Mesendoderm (in vitro differentiated cells): ENCODE measurements at regions not wholly inside any gene's neighbourhood (a gene's known extent, or its start where the extent isn't known, plus 50 kb on each side); places are given as distances from the start of the nearest gene placed in this dataset.

ENCODE experiments used
- DNase-seq: peaks from one replicate; pipeline ENCODE4 v3.0.0; 2013
- H2AK5ac ChIP-seq: 2 replicates; pipeline ENCODE4 v1.6.1; 2013; ENCODE audit warnings: low read length, inconsistent platforms
- H2BK120ac ChIP-seq: 2 replicates; pipeline ENCODE4 v1.6.1; 2013; ENCODE audit warnings: low read depth, mild to moderate bottlenecking, low read length, moderate library complexity, mixed read lengths
- H2BK15ac ChIP-seq: replicated peaks from 2 replicates; pipeline ENCODE4 v1.6.1; 2013; ENCODE audit warnings: low read depth, mild to moderate bottlenecking, moderate library complexity
- H2BK5ac ChIP-seq: 2 replicates; pipeline ENCODE4 v1.6.1; 2013; ENCODE audit warnings: low read length, inconsistent platforms
- H3K18ac ChIP-seq: 2 replicates; pipeline ENCODE4 v1.6.1; 2013; ENCODE audit warnings: mild to moderate bottlenecking, low read length, mixed read lengths
- H3K23ac ChIP-seq: one replicate; pipeline ENCODE4 v1.6.1; 2013; ENCODE audit warnings: low read length
- H3K27ac ChIP-seq: 2 replicates; pipeline ENCODE4 v1.5.1; 2013; ENCODE audit warnings: low read depth, mild to moderate bottlenecking, inconsistent platforms, low read length, moderate library complexity
- H3K27me3 ChIP-seq: 2 replicates; pipeline ENCODE4 v1.6.1; 2013; ENCODE audit warnings: low read length, control low read depth, mild to moderate bottlenecking, inconsistent platforms; ENCODE audit not compliant: insufficient read depth, poor library complexity
- H3K36me3 ChIP-seq: 2 replicates; pipeline ENCODE4 v1.6.1; 2013; ENCODE audit warnings: low read length, inconsistent platforms; ENCODE audit not compliant: control insufficient read depth, insufficient read depth
- H3K4ac ChIP-seq: one replicate; pipeline ENCODE4 v1.6.1; 2013; ENCODE audit warnings: low read depth, mild to moderate bottlenecking, low read length, moderate library complexity
- H3K4me1 ChIP-seq: 2 replicates; pipeline ENCODE4 v1.6.1; 2013; ENCODE audit warnings: low read depth, low read length, inconsistent platforms; ENCODE audit not compliant: control insufficient read depth
- H3K4me2 ChIP-seq: 2 replicates; pipeline ENCODE4 v1.6.1; 2013; ENCODE audit warnings: low read length
- H3K4me3 ChIP-seq: 2 replicates; pipeline ENCODE4 v1.5.1; 2013; ENCODE audit warnings: mild to moderate bottlenecking, low read length
- H3K56ac ChIP-seq: one replicate; pipeline ENCODE4 v1.6.1; 2013; ENCODE audit warnings: low read length
- H3K79me1 ChIP-seq: 2 replicates; pipeline ENCODE4 v1.6.1; 2013; ENCODE audit warnings: low read length, inconsistent platforms
- H3K79me2 ChIP-seq: 2 replicates; pipeline ENCODE4 v1.6.1; 2013; ENCODE audit warnings: mild to moderate bottlenecking, low read length; ENCODE audit not compliant: control insufficient read depth, insufficient read depth
- H3K9ac ChIP-seq: 2 replicates; pipeline ENCODE4 v1.6.1; 2013; ENCODE audit warnings: low read length, inconsistent platforms
- H4K5ac ChIP-seq: one replicate; pipeline ENCODE4 v1.6.1; 2013; ENCODE audit warnings: low read length
- H4K8ac ChIP-seq: one replicate; pipeline ENCODE4 v1.6.1; 2013; ENCODE audit warnings: low read depth, mild to moderate bottlenecking, control low read depth, low read length, moderate library complexity
- WGBS: extraction: QIAGEN DNeasy Blood & Tissue Kit; methylation state at CpG from one replicate; pipeline ENCODE4 v1.1.7; 2013; ENCODE audit warnings: low lambda C conversion rate, missing lambda C conversion rate; ENCODE audit not compliant: insufficient coverage; ENCODE audit errors: extremely low coverage; 5-methylcytosine and 5-hydroxymethylcytosine counted together

DNA sequence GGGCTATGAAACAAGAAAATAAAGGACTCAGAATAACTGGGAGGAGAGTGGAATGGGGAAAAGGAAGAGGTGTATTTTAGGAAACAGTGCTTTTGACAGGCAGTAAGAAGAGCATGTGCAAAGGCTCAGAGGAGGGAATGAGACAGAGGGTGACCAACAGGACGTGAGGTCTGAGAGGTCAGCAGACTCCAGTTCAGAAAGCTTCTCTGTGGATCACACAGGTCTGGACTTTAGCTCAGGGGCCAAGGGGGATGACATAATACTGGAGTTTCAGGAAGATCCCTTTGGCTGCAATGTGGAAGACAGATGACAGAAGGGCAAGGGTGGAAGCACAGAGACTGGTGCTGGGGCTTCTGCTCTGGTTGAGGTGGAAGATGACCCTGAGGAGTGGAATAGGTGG lies 489.9 kb upstream of the CDH5 start:
- no CpG with 5 or more reads among the region's 1 CpG for WGBS
- H3K27ac ChIP-seq = no peak overlapping the region

DNA sequence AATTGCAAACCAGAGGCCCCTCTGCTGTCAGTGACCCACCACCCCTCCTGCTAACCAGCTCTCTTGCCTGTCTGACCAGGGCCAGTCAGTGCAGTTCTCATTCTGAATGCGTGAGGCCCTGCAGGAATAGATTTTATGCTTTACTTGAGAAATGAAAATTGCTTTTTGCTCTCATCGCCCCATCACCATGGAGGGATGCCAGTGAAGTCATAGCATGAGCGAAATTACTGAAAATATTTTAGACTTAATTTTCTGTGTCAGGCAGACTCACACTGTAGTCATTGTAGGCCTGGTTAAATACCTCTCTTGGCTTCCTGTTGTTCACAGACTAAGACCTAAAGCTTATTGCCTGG lies 490.5 kb upstream of the CDH5 start:
- Histone ChIP-seq H3K79me2 (no peaks in the 10 kb centered on the region), H2AK5ac (no peak overlapping the region), H3K27ac (no peak overlapping the region), H3K23ac (no peak overlapping the region), H3K4me2 (no peak overlapping the region), H3K4me3 (no peak overlapping the region), H3K56ac (no peak overlapping the region), H4K5ac (no peak overlapping the region), H2BK15ac (no peak overlapping the region), H3K27me3 (no peaks in the 10 kb centered on the region), H3K79me1 (no peaks in the 10 kb centered on the region), H4K8ac (no peak overlapping the region), H3K9ac (no peak overlapping the region), H3K36me3 (no peaks in the 10 kb centered on the region), H3K18ac (no peak overlapping the region), H3K4ac (no peak overlapping the region), H2BK5ac (no peak overlapping the region), H3K4me1 (peaks cover 3% of the 10 kb centered on the region), H2BK120ac (no peak overlapping the region)
- DNase-seq = no peak
- no CpG with 5 or more reads among the region's 3 CpGs for WGBS

More for the DNA sequence above, 489.9 kb upstream of the CDH5 start:
- peaks cover 3% of the 10 kb centered on the region for H3K4me1 ChIP-seq
- H3K79me2 ChIP-seq = no peaks in the 10 kb centered on the region
- H3K18ac ChIP-seq = no peak overlapping the region
- no peak overlapping the region for H3K23ac ChIP-seq
- H3K56ac ChIP-seq = no peak overlapping the region
- no peak overlapping the region for H2BK15ac ChIP-seq
- no peak for DNase-seq
- no peak overlapping the region for H2BK120ac ChIP-seq
- no peak overlapping the region for H4K5ac ChIP-seq
- no peak overlapping the region for H3K4ac ChIP-seq
- H3K79me1 ChIP-seq = no peaks in the 10 kb centered on the region
- no peak overlapping the region for H3K4me2 ChIP-seq
- H3K36me3 ChIP-seq = no peaks in the 10 kb centered on the region
- H3K9ac ChIP-seq = no peak overlapping the region
- H4K8ac ChIP-seq = no peak overlapping the region
- H2AK5ac ChIP-seq = no peak overlapping the region
- H2BK5ac ChIP-seq = no peak overlapping the region
- no peak overlapping the region for H3K4me3 ChIP-seq
- H3K27me3 ChIP-seq = no peaks in the 10 kb centered on the region

DNA sequence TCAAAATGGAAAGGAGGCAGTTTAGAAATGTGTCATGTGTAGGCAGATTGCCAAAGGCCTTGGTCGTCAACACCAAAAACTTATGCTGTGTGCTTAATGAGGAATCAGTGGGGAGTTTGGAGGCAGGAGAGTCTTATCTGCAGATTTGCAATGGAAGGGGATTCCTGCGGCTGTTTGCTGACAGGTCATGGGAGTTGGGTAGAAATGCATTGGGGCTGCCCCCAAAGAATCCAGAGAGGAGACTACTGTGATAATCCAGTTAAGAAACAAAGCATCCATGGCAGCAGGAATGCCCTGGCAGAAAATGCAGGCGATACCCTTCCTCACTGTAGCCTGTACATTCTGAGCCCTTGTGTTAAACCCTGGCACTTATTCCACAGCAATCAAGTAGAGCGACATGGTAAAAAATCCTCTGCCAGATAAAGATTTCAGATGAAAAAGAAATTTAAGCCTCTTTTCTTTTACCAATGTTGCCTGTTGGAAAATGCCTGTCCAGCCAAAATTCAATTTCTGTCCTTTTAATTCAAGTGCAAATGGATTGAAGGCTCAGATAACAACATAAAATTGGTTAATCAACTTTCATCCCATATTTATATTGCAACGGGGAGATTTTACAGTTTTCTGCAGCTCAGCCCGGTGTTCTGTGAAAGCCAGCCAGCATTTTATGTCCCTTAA lies 491.0 kb upstream of the CDH5 start:
- WGBS = no CpG with 5 or more reads among the region's 6 CpGs
- peaks cover 3% of the 10 kb centered on the region for H3K4me1 ChIP-seq
- no peaks in the 10 kb centered on the region for H3K36me3 ChIP-seq
- no peaks in the 10 kb centered on the region for H3K79me2 ChIP-seq
- no peak overlapping the region for H2BK5ac ChIP-seq
- peak; percentile 58 for DNase-seq
- H3K18ac ChIP-seq = no peak overlapping the region
- H3K79me1 ChIP-seq = no peaks in the 10 kb centered on the region
- H3K9ac ChIP-seq = no peak overlapping the region
- no peak overlapping the region for H3K56ac ChIP-seq
- H3K27me3 ChIP-seq = no peaks in the 10 kb centered on the region
- H3K27ac ChIP-seq = no peak overlapping the region
- no peak overlapping the region for H2AK5ac ChIP-seq
- H2BK15ac ChIP-seq = no peak overlapping the region
- H4K8ac ChIP-seq = no peak overlapping the region
- no peak overlapping the region for H2BK120ac ChIP-seq
- H3K4me2 ChIP-seq = no peak overlapping the region
- H3K23ac ChIP-seq = no peak overlapping the region
- H3K4ac ChIP-seq = no peak overlapping the region
- no peak overlapping the region for H4K5ac ChIP-seq
- H3K4me3 ChIP-seq = no peak overlapping the region

DNA sequence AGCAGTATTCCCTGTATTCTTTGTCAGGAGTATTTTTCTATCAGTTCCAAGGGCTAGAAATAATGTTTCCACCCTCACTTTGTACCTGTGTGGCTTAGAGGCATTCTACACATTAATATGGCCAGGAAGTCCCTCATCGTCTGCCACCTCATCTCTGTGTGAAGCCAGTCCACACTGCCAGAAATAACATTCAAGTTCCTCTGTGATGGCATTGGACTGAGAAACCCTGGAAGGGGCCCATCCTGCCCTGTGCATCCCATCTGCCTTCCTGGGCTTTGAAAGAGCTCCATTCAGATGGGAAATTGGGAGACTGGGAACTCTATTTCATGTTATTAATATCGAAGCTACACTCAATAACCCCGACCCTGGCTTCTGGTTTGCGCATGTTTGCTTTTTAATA lies 497.2 kb upstream of the CDH5 start:
- Histone ChIP-seq H3K4me3 (no peak overlapping the region), H3K27ac (no peak overlapping the region), H2BK5ac (no peak overlapping the region), H3K27me3 (no peaks in the 10 kb centered on the region), H4K5ac (no peak overlapping the region), H3K18ac (no peak overlapping the region), H3K4me1 (peaks cover 7% of the 10 kb centered on the region), H3K36me3 (no peaks in the 10 kb centered on the region), H3K4ac (no peak overlapping the region), H3K56ac (no peak overlapping the region), H3K23ac (no peak overlapping the region), H3K79me2 (no peaks in the 10 kb centered on the region), H3K4me2 (no peak overlapping the region), H2BK15ac (no peak overlapping the region), H3K79me1 (no peaks in the 10 kb centered on the region), H2BK120ac (no peak overlapping the region), H2AK5ac (no peak overlapping the region), H4K8ac (no peak overlapping the region), H3K9ac (no peak overlapping the region)
- WGBS = no CpG with 5 or more reads among the region's 4 CpGs
- no peak for DNase-seq

DNA sequence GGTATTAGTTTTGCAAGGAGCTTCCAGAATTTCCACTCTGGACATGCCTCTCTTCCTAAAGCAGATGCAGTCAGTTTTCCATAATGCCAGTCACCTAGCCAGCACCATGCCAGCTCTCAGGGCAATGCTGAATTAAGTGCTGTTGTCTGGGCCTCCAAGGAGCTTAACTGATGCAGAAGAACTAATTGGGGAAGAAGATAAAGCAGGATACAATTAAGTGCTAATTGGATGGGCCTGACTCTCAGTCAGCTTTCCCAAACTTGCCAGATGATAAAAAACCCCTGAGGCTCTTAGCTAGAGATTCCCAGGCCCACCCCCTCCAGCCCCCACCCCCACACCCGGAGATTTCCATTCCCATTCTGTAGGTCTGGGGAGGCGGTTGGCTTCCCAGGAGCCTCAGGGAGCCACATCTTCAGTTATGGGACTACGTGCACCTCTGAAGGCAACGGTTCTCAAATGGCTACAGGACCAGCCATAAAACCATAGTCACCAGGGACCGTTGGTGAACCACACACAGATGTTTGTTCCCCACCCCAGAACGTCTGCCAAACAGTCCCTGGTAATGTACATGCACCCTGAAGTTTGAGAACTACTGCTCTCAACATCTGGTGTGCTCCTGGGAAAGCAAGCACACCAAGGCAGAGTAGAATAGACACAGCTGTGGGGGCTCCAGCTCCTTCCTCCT lies 499.1 kb upstream of the CDH5 start:
- Histone ChIP-seq H2BK120ac (no peak overlapping the region), H3K18ac (no peak overlapping the region), H3K4me2 (no peak overlapping the region), H3K36me3 (no peaks in the 10 kb centered on the region), H3K27me3 (no peaks in the 10 kb centered on the region), H2BK5ac (no peak overlapping the region), H2BK15ac (no peak overlapping the region), H3K4me1 (peaks cover 7% of the 10 kb centered on the region), H3K23ac (no peak overlapping the region), H3K79me2 (no peaks in the 10 kb centered on the region), H3K56ac (no peak overlapping the region), H3K9ac (no peak overlapping the region), H4K5ac (no peak overlapping the region), H3K4ac (no peak overlapping the region), H3K4me3 (no peak overlapping the region), H2AK5ac (no peak overlapping the region), H3K79me1 (no peaks in the 10 kb centered on the region), H4K8ac (no peak overlapping the region), H3K27ac (no peak overlapping the region)
- no CpG with 5 or more reads among the region's 6 CpGs for WGBS
- DNase-seq = peak; percentile 64

DNA sequence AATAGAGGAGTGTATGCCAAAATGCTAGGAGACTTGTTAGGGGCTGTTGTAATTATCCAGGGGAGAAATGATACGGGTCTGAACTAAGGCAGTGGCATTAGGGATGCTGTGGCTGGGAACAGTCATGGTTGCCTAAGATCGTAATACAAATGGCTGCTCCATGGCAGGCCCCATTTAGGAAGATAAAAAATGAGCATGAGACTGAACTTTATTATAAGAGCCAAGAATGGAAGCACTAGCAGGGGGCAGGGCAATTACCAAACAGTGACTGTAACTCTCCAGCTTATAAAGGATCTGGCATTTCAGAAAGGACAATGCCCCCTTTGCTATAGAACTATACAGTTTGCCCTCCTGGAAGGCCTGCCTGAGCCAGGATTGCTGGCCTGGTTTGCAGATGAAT lies 503.3 kb upstream of the CDH5 start:
- H4K8ac ChIP-seq = no peak overlapping the region
- no peak overlapping the region for H3K56ac ChIP-seq
- no peaks in the 10 kb centered on the region for H3K27me3 ChIP-seq
- no peak overlapping the region for H3K18ac ChIP-seq
- no peak overlapping the region for H3K23ac ChIP-seq
- no peaks in the 10 kb centered on the region for H3K79me1 ChIP-seq
- no peak overlapping the region for H2AK5ac ChIP-seq
- H3K27ac ChIP-seq = no peak overlapping the region
- no peaks in the 10 kb centered on the region for H3K79me2 ChIP-seq
- no peak overlapping the region for H3K4ac ChIP-seq
- WGBS = no CpG with 5 or more reads among the region's 2 CpGs
- no peak for DNase-seq
- H4K5ac ChIP-seq = no peak overlapping the region
- H3K4me3 ChIP-seq = no peak overlapping the region
- H3K4me2 ChIP-seq = no peak overlapping the region
- no peak overlapping the region for H2BK15ac ChIP-seq
- no peak overlapping the region for H3K9ac ChIP-seq
- no peaks in the 10 kb centered on the region for H3K36me3 ChIP-seq
- H2BK120ac ChIP-seq = no peak overlapping the region
- H3K4me1 ChIP-seq = peaks cover 7% of the 10 kb centered on the region
- H2BK5ac ChIP-seq = no peak overlapping the region
